ENCODE measurements at regions not wholly inside any gene's neighbourhood (a gene's known extent, or its start where the extent isn't known, plus 50 kb on each side); places are given as distances from the start of the nearest gene placed in this dataset.
A peak's percentile ranks its signal among the peaks of the same experiment; 100 is the strongest.

DNA sequence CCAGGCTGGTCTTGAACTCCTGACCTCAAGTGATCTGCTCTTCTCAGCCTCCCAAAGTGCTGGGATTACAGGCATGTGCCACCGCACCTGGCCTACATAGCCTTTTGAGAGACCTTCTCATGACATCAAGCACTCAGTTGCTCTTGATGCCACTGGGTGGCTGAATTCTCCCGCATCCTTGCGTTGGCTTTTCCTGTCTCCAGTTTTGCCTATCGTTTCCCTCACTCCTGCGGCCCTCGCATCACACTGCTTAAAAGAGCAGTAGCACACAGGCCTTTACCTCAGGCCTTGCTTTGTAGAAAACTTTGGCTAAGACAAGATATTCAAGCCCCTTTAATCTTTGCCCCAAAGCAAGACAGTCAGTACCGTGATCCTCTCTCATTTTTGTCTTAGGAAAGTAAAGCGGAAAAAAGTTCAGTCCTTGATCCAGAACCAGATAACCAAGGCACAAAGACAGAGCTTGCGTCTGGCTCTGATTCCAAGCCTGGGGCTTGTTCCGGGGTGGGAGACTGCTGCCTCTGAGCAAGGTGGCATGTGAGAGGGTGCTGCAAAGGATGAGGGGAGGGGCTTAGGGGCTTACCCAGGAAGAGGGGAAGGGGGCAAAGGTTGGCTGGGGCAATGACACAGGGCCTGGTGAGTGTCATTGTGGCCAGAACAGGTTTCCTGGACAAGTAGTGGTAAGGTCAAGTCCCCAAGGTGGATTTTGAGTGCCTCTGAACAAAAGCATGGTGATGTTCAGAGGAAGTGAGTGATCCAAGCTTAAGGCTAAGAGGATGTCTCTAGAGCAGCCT, 175.0 kb upstream of the TLE3 start:
- Histone ChIP-seq H3K36me3 (replicated peaks in 1 of 2) (no peaks in the 10 kb centered on the region), H3K4me3 (no peak overlapping the region), H3K9me3 (replicated peaks in 1 of 3) (no peaks in the 10 kb centered on the region), H3K27ac (no peak overlapping the region), H3K4me1 (replicated peaks in 1 of 2) (peaks cover 0 to 26% of the 10 kb centered on the region in 2 donors), H3K27me3 (no peaks in the 10 kb centered on the region)
- TF ChIP-seq POLR2A (IDR thresholded peaks at IDR 0.05) = no peak
- TF ChIP-seq, protein P1, sequence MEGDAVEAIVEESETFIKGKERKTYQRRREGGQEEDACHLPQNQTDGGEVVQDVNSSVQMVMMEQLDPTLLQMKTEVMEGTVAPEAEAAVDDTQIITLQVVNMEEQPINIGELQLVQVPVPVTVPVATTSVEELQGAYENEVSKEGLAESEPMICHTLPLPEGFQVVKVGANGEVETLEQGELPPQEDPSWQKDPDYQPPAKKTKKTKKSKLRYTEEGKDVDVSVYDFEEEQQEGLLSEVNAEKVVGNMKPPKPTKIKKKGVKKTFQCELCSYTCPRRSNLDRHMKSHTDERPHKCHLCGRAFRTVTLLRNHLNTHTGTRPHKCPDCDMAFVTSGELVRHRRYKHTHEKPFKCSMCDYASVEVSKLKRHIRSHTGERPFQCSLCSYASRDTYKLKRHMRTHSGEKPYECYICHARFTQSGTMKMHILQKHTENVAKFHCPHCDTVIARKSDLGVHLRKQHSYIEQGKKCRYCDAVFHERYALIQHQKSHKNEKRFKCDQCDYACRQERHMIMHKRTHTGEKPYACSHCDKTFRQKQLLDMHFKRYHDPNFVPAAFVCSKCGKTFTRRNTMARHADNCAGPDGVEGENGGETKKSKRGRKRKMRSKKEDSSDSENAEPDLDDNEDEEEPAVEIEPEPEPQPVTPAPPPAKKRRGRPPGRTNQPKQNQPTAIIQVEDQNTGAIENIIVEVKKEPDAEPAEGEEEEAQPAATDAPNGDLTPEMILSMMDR (IDR thresholded peaks at IDR 0.05) = no peak
- DNase-seq = no peak
- intact Hi-C loops (cut with DNase I) = no loop called here
- WGBS, 4 donors = 87 to 98% (median 95%) methylated on average over 10 of the region's 10 CpGs

DNA sequence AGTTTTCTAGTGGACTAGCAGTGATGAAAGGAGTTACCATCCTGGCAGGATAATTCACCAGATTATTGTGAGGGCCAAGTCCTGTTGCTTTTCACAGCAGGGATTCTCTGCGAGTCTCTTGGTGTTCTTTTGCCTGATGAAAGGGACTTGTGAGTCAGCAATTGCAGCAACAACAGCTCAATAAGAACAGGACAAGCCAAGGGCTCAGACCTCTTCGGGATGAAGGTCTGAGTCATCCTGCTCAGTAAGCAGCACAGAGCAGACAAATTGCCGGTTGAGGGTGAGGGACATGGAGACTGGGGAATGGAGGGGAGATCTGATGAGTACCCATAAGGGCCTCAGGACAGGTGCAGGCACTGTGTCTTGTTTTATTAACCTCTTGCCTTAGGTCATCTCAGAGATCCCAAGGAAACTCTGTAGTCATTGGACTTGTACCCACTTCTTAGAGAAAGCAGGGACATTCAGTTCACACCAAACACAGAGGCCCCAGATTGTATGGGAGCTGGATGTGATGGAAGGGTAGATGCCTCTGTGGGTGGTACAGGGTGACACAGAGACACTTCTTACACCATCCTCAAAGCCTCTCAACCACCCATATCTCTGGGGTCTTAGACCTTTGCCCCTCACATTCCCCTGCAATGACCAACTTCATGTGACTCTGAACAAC, 173.8 kb upstream of the TLE3 start:
- intact Hi-C loops (cut with DNase I) = no loop called here
- no peak overlapping the region for H3K4me3 ChIP-seq
- no peaks in the 10 kb centered on the region for H3K9me3 ChIP-seq (replicated peaks in 1 of 3)
- H3K27me3 ChIP-seq = no peaks in the 10 kb centered on the region
- peak overlapping the region in 4 of 5 donors; percentile 3 to 85 (median 47) for H3K27ac ChIP-seq
- no peaks in the 10 kb centered on the region for H3K36me3 ChIP-seq (replicated peaks in 1 of 2)
- peak; percentile 66 to 90 (median 85) for DNase-seq
- TF ChIP-seq, protein P1 (IDR thresholded peaks at IDR 0.05) = no peak
- H3K4me1 ChIP-seq (replicated peaks in 1 of 2) = peaks cover 4 to 34% of the 10 kb centered on the region in 2 donors
- 12 to 19% (median 13%) methylated on average over 3 of the region's 3 CpGs for WGBS, 4 donors

- Histone ChIP-seq H3K9me3 (replicated peaks in 1 of 3) (no peaks in the 10 kb centered on the region), H3K4me1 (replicated peaks in 1 of 2) (peaks cover 4 to 35% of the 10 kb centered on the region in 2 donors), H3K4me3 (no peak overlapping the region), H3K36me3 (replicated peaks in 1 of 2) (no peaks in the 10 kb centered on the region), H3K27me3 (no peaks in the 10 kb centered on the region), H3K27ac (peak overlapping the region in 4 of 5 donors; percentile 3 to 85 (median 47))
- 58 to 71% (median 64%) methylated on average over 8 of the region's 8 CpGs for WGBS, 4 donors
- intact Hi-C loops (cut with DNase I) = no loop called here
- TF ChIP-seq POLR2A (IDR thresholded peaks at IDR 0.05) = no peak
- TF ChIP-seq, protein P1 (IDR thresholded peaks at IDR 0.05) = no peak
- DNase-seq = no peak
Measured at GRCh38 chr15:70270752-70271111, 173.0 kb upstream of the TLE3 start.

DNA sequence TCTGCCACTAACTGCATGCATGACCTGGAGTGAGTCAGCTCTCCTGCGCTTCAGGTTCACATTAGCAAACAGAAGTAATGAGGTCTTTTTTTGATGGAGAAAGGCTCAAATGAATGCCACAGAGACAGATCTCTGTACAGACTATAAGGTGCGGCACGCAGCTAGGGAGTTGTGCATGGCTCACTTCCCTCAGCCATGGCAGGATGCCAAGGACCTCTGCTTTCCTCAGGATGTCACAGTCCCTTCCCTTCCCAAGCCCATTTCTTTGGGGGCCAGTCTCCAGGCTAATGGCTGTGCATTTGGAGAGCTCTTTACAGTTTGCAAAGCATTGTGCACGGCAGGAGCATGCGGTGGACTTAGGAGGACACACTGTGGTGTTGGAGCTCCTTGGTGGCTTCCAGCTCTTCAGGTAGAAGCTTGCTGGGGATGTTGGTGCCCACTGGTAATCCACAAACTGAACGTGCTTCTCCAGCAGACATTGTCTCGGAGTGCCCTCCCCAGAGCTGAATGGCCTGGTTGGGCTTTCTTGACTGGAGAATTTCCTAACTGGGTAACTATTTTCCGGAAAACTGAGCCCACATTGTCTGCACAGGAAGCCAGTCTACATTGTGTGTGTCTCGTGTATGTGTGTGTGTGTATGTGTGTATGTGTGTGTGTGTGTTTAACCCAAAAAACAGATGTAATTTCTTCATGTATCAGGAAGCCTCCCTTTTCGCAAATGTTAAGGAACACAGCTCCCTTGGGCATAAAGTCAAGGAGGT, 172.5 kb upstream of the TLE3 start:
- WGBS, 4 donors = 61 to 76% (median 67%) methylated on average over 4 to 10 of the region's 10 CpGs
- peaks cover 4 to 35% of the 10 kb centered on the region in 2 donors for H3K4me1 ChIP-seq (replicated peaks in 1 of 2)

More for the DNA sequence above, 172.5 kb upstream of the TLE3 start:
- TF ChIP-seq, protein P1 (IDR thresholded peaks at IDR 0.05) = no peak
- no peak for TF ChIP-seq POLR2A (IDR thresholded peaks at IDR 0.05)
- intact Hi-C loops (cut with DNase I) = no loop called here
- no peaks in the 10 kb centered on the region for H3K36me3 ChIP-seq (replicated peaks in 1 of 2)
- no peaks in the 10 kb centered on the region for H3K27me3 ChIP-seq
- H3K4me3 ChIP-seq = no peak overlapping the region
- DNase-seq = peak; percentile 45 to 75 (median 60)
- H3K9me3 ChIP-seq (replicated peaks in 1 of 3) = no peaks in the 10 kb centered on the region
- peak overlapping the region in 2 of 5 donors; percentile 68 to 85 for H3K27ac ChIP-seq
